ENCODE measurements at regions not wholly inside any gene's neighbourhood (a gene's known extent, or its start where the extent isn't known, plus 50 kb on each side); places are given as distances from the start of the nearest gene placed in this dataset.

- TF ChIP-seq CTCF (IDR thresholded peaks at IDR 0.05), result no peak
- TF ChIP-seq SIN3A (IDR thresholded peaks at IDR 0.05; ENCODE audit: borderline replicate concordance, insufficient read depth, low read depth, low read length), result no peak
- no peak for TF ChIP-seq REST (IDR thresholded peaks at IDR 0.05; ENCODE audit: insufficient read depth in 1 of 2, low read depth in 2 of 2, low read length in 1 of 2)
- no peak for TF ChIP-seq TCF7L2 (IDR thresholded peaks at IDR 0.05; ENCODE audit: low read depth, low read length)
Observed at GRCh38 chr10:21145751-21146435, 248.8 kb upstream of the NEBL start.
